ENCODE measurements at regions not wholly inside any gene's neighbourhood (a gene's known extent, or its start where the extent isn't known, plus 50 kb on each side); places are given as distances from the start of the nearest gene placed in this dataset.

DNA sequence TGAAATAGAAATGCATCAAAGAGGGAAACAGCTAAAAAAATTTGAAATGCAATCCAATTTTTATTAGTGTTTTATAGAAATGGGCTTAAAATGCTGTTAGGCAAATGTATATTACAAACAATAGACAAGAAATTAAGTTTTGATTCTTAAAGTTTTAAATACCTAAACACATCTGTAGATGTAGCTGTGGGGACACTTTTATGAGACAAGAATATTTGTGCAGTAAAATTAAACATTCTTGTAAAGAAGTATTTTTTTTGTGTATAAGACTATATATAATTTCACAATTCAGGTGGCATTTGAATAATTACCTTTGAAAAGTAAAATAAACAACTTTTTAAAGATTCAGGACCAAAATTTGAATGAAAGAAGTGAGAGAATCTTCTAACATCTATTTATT is 1015.9 kb downstream of the REEP3 start:
- ATAC-seq = no peak

DNA sequence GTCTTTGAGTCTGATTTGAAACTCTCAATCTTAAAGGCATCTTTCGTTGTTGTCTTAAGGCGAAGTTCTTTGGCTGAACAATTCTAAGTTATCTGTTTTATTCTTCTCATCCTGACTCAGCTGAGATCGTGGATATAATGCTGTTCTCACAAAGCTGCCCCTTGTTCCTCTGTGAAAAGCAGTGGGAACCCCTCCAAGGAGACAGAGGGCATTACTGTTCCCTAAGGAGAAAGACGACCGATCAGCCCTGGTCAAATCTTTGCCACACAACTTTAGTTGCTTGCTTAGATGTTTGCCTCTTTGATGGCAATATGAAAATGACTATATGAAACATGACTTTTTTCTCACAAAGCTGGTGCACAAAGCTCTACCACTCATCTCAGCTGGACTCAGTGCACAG is 1016.7 kb downstream of the REEP3 start:
- TF ChIP-seq POU6F1 (CRISPR knock-in tag; IDR thresholded peaks at IDR 0.05; ENCODE audit: borderline replicate concordance, low read depth) (no peak), ESRRG (CRISPR knock-in tag; IDR thresholded peaks at IDR 0.05) (no peak), TSHZ2 (CRISPR knock-in tag; IDR thresholded peaks at IDR 0.05) (no peak), ZC3H10 (CRISPR knock-in tag; IDR thresholded peaks at IDR 0.05) (no peak), OSR1 (CRISPR knock-in tag; IDR thresholded peaks at IDR 0.05) (no peak), ZFP30 (CRISPR knock-in tag; IDR thresholded peaks at IDR 0.05) (no peak), ARNTL (CRISPR knock-in tag; IDR thresholded peaks at IDR 0.05; ENCODE audit: borderline replicate concordance, low read depth) (no peak), TCF4 (CRISPR knock-in tag; IDR thresholded peaks at IDR 0.05; ENCODE audit: borderline replicate concordance) (no peak), BACH2 (CRISPR knock-in tag; IDR thresholded peaks at IDR 0.05; ENCODE audit: borderline replicate concordance) (no peak), CSDC2 (CRISPR knock-in tag; IDR thresholded peaks at IDR 0.05) (no peak), ZNF70 (CRISPR knock-in tag; IDR thresholded peaks at IDR 0.05) (no peak), ISL1 (CRISPR knock-in tag; IDR thresholded peaks at IDR 0.05) (no peak), ZNF8 (CRISPR knock-in tag; IDR thresholded peaks at IDR 0.05) (no peak)
- no peak for ATAC-seq

More for the DNA sequence above, 1015.9 kb downstream of the REEP3 start:
- TF ChIP-seq CSRNP3 (CRISPR knock-in tag; IDR thresholded peaks at IDR 0.05) (no peak), SNAI2 (CRISPR knock-in tag; IDR thresholded peaks at IDR 0.05) (no peak), BACH2 (CRISPR knock-in tag; IDR thresholded peaks at IDR 0.05; ENCODE audit: borderline replicate concordance) (no peak), ZNF8 (CRISPR knock-in tag; IDR thresholded peaks at IDR 0.05) (no peak), TOX (CRISPR knock-in tag; IDR thresholded peaks at IDR 0.05; ENCODE audit: borderline replicate concordance) (no peak), GLIS3 (CRISPR knock-in tag; IDR thresholded peaks at IDR 0.05) (no peak), TCF4 (CRISPR knock-in tag; IDR thresholded peaks at IDR 0.05; ENCODE audit: borderline replicate concordance) (no peak), ZFP3 (CRISPR knock-in tag; IDR thresholded peaks at IDR 0.05) (no peak), POU6F1 (CRISPR knock-in tag; IDR thresholded peaks at IDR 0.05; ENCODE audit: borderline replicate concordance, low read depth) (no peak), TSHZ2 (CRISPR knock-in tag; IDR thresholded peaks at IDR 0.05) (no peak), RARB (CRISPR knock-in tag; IDR thresholded peaks at IDR 0.05) (no peak), ZNF70 (CRISPR knock-in tag; IDR thresholded peaks at IDR 0.05) (no peak), ZC3H10 (CRISPR knock-in tag; IDR thresholded peaks at IDR 0.05) (no peak), ISL1 (CRISPR knock-in tag; IDR thresholded peaks at IDR 0.05) (no peak), ZNF565 (CRISPR knock-in tag; conservative IDR thresholded peaks at IDR 0.05; ENCODE audit: low read depth) (no peak), ARNTL (CRISPR knock-in tag; IDR thresholded peaks at IDR 0.05; ENCODE audit: borderline replicate concordance, low read depth) (no peak)
- TF ChIP-seq, protein P1, sequence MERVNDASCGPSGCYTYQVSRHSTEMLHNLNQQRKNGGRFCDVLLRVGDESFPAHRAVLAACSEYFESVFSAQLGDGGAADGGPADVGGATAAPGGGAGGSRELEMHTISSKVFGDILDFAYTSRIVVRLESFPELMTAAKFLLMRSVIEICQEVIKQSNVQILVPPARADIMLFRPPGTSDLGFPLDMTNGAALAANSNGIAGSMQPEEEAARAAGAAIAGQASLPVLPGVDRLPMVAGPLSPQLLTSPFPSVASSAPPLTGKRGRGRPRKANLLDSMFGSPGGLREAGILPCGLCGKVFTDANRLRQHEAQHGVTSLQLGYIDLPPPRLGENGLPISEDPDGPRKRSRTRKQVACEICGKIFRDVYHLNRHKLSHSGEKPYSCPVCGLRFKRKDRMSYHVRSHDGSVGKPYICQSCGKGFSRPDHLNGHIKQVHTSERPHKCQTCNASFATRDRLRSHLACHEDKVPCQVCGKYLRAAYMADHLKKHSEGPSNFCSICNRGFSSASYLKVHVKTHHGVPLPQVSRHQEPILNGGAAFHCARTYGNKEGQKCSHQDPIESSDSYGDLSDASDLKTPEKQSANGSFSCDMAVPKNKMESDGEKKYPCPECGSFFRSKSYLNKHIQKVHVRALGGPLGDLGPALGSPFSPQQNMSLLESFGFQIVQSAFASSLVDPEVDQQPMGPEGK (CRISPR knock-in tag; IDR thresholded peaks at IDR 0.05; ENCODE audit: borderline replicate concordance) = no peak
